ENCODE measurements at regions not wholly inside any gene's neighbourhood (a gene's known extent, or its start where the extent isn't known, plus 50 kb on each side); places are given as distances from the start of the nearest gene placed in this dataset.

GRCh38 chr5:1701216-1701864, 98.3 kb downstream of the MRPL36 start:
- H3K4me2 ChIP-seq (ENCODE audit: extremely low read depth, insufficient read depth, low read length) = no peak overlapping the region
- no peak for DNase-seq (ENCODE audit: low read depth in 2 of 2)
- no peaks in the 10 kb centered on the region for H3K27me3 ChIP-seq (ENCODE audit: control insufficient read depth, insufficient read depth, low read length)

GRCh38 chr5:1699394-1699793, 100.2 kb downstream of the MRPL36 start:
- TF ChIP-seq CTCF (conservative IDR thresholded peaks at IDR 0.05 in 1 of 2, IDR thresholded peaks at IDR 0.05 in 1 of 2; ENCODE audit: low read depth in 1 of 2, low read length in 2 of 2) (no peak), EZH2 (IDR thresholded peaks at IDR 0.05; ENCODE audit: low read length, missing control alignments) (no peak)
- H3K9me3 ChIP-seq (ENCODE audit: control insufficient read depth, insufficient read depth, low read depth, low read length) = no peaks in the 10 kb centered on the region
- no peak overlapping the region for H3K4me2 ChIP-seq (ENCODE audit: extremely low read depth, insufficient read depth, low read length)
- H3K36me3 ChIP-seq (ENCODE audit: control insufficient read depth, insufficient read depth, low read length) = no peaks in the 10 kb centered on the region
- no peaks in the 10 kb centered on the region for H3K4me1 ChIP-seq (ENCODE audit: control insufficient read depth, extremely low read depth, insufficient read depth, low read length)
- H3K79me2 ChIP-seq (ENCODE audit: control insufficient read depth, insufficient read depth, low read length) = no peaks in the 10 kb centered on the region
- no peak overlapping the region for H3K4me3 ChIP-seq (replicated peaks in 1 of 4; ENCODE audit: control extremely low read depth in 1 of 4, insufficient read depth in 1 of 4, low read depth in 3 of 4, low read length in 4 of 4)
- H4K20me1 ChIP-seq (ENCODE audit: control insufficient read depth, extremely low read depth, insufficient read depth, low read length) = no peaks in the 10 kb centered on the region
- no peak overlapping the region for H2AFZ ChIP-seq (ENCODE audit: low read length)
- H3K27ac ChIP-seq (ENCODE audit: insufficient read depth, low read length) = no peak overlapping the region
- DNase-seq (ENCODE audit: low read depth in 2 of 2) = no peak
- H3K9ac ChIP-seq (ENCODE audit: insufficient read depth, low read length) = no peak overlapping the region
- H3K27me3 ChIP-seq (ENCODE audit: control insufficient read depth, insufficient read depth, low read length) = no peaks in the 10 kb centered on the region

More at GRCh38 chr5:1701216-1701864, 98.3 kb downstream of the MRPL36 start:
- Histone ChIP-seq H3K36me3 (ENCODE audit: control insufficient read depth, insufficient read depth, low read length) (no peaks in the 10 kb centered on the region), H3K4me1 (ENCODE audit: control insufficient read depth, extremely low read depth, insufficient read depth, low read length) (no peaks in the 10 kb centered on the region), H3K79me2 (ENCODE audit: control insufficient read depth, insufficient read depth, low read length) (no peaks in the 10 kb centered on the region), H2AFZ (ENCODE audit: low read length) (no peak overlapping the region), H3K4me3 (replicated peaks in 1 of 4; ENCODE audit: control extremely low read depth in 1 of 4, insufficient read depth in 1 of 4, low read depth in 3 of 4, low read length in 4 of 4) (no peak overlapping the region), H3K9me3 (ENCODE audit: control insufficient read depth, insufficient read depth, low read depth, low read length) (no peaks in the 10 kb centered on the region), H3K9ac (ENCODE audit: insufficient read depth, low read length) (no peak overlapping the region), H3K27ac (ENCODE audit: insufficient read depth, low read length) (no peak overlapping the region), H4K20me1 (ENCODE audit: control insufficient read depth, extremely low read depth, insufficient read depth, low read length) (no peaks in the 10 kb centered on the region)
- TF ChIP-seq CTCF (conservative IDR thresholded peaks at IDR 0.05 in 1 of 2, IDR thresholded peaks at IDR 0.05 in 1 of 2; ENCODE audit: low read depth in 1 of 2, low read length in 2 of 2) (no peak), EZH2 (IDR thresholded peaks at IDR 0.05; ENCODE audit: low read length, missing control alignments) (no peak)

- H2AFZ ChIP-seq (ENCODE audit: low read length) = no peak overlapping the region
- H3K9ac ChIP-seq (ENCODE audit: insufficient read depth, low read length) = no peak overlapping the region
- TF ChIP-seq CTCF (conservative IDR thresholded peaks at IDR 0.05 in 1 of 2, IDR thresholded peaks at IDR 0.05 in 1 of 2; ENCODE audit: low read depth in 1 of 2, low read length in 2 of 2) = no peak
- TF ChIP-seq EZH2 (IDR thresholded peaks at IDR 0.05; ENCODE audit: low read length, missing control alignments) = no peak
- H3K36me3 ChIP-seq (ENCODE audit: control insufficient read depth, insufficient read depth, low read length) = no peaks in the 10 kb centered on the region
- H3K9me3 ChIP-seq (ENCODE audit: control insufficient read depth, insufficient read depth, low read depth, low read length) = no peaks in the 10 kb centered on the region
- H3K27me3 ChIP-seq (ENCODE audit: control insufficient read depth, insufficient read depth, low read length) = no peaks in the 10 kb centered on the region
- no peaks in the 10 kb centered on the region for H3K4me1 ChIP-seq (ENCODE audit: control insufficient read depth, extremely low read depth, insufficient read depth, low read length)
- DNase-seq (ENCODE audit: low read depth in 2 of 2) = no peak
- no peaks in the 10 kb centered on the region for H4K20me1 ChIP-seq (ENCODE audit: control insufficient read depth, extremely low read depth, insufficient read depth, low read length)
- H3K27ac ChIP-seq (ENCODE audit: insufficient read depth, low read length) = no peak overlapping the region
- H3K4me3 ChIP-seq (replicated peaks in 1 of 4; ENCODE audit: control extremely low read depth in 1 of 4, insufficient read depth in 1 of 4, low read depth in 3 of 4, low read length in 4 of 4) = no peak overlapping the region
- H3K4me2 ChIP-seq (ENCODE audit: extremely low read depth, insufficient read depth, low read length) = no peak overlapping the region
- H3K79me2 ChIP-seq (ENCODE audit: control insufficient read depth, insufficient read depth, low read length) = no peaks in the 10 kb centered on the region
Measured at GRCh38 chr5:1698589-1699316, 100.9 kb downstream of the MRPL36 start.

Data from fibroblast of lung (primary cell).